Cardiac muscle cell (in vitro differentiated cells and primary cell): ENCODE measurements at regions not wholly inside any gene's neighbourhood (a gene's known extent, or its start where the extent isn't known, plus 50 kb on each side); places are given as distances from the start of the nearest gene placed in this dataset.

Experiments
- DNase-seq, 2 donors: peaks; one replicate each; pipeline versions ENCODE4 v3.0.0 to v3.0.0-alpha.2; 2010 to 2017; ENCODE audit warnings: low read depth in 1 of 2, low spot score in 1 of 2
- H3K27ac ChIP-seq: fragments of 200-600 bp; sonication (generic); 2 replicates; pipeline ENCODE4 v1.5.1; 2016
- H3K27me3 ChIP-seq: fragments of 200-600 bp; sonication (generic); 2 replicates; pipeline ENCODE4 v1.6.0; 2016; ENCODE audit warnings: control low read depth
- H3K36me3 ChIP-seq: fragments of 200-600 bp; sonication (generic); 2 replicates; pipeline ENCODE4 v1.5.1; 2016; ENCODE audit warnings: control low read depth
- H3K4me1 ChIP-seq: fragments of 200-600 bp; sonication (generic); 2 replicates; pipeline ENCODE4 v1.8.1; 2017; ENCODE audit warnings: low read depth, mild to moderate bottlenecking, mixed run types
- H3K4me3 ChIP-seq: fragments of 200-600 bp; sonication (generic); 2 replicates; pipeline ENCODE4 v1.5.1; 2016; ENCODE audit warnings: mild to moderate bottlenecking
- H3K9me3 ChIP-seq: fragments of 200-600 bp; sonication (generic); 2 replicates; pipeline ENCODE4 v1.5.1; 2017; ENCODE audit warnings: low read depth, mild to moderate bottlenecking, control low read depth
- TF ChIP-seq, protein P1 (sequence below): IDR thresholded peaks from 2 replicates; pipeline ENCODE4 v1.5.1; 2012; ENCODE audit warnings: low read depth, mild to moderate bottlenecking, low read length

DNA sequence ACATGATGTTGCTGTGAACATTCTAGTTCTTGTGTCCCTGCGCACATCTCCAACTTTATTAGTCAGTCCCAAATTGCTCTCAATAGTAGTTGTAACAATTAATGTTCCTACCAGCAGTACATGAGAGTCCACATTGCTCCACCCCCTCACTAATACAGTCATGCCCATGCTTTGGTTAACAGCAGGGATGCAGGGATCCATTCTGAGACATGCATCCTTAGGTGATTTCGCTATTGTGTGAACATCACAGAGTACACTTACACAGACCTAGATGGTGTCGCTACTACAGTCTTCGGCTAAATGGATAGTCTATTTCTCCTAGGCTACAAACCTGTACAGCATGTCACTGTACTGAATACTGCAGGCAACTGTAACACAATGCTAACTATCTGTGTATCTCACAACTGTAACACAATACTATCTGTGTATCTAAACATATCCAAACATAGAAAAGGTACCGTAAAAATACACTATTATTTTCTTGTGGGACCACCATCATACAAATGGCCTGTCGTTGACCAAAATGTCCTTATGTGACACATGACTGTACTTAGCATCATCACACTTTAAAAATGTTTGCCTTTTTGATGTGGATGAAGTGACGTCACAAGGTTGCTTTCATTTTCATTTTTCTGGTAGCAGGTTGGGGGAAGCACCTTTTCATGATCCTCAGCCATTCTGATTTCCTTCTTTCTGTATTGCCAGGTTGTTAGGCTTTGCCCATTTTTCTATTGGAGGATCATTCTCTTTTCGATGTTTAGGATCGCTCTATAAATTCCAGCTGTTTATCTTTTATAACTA lies 82.9 kb upstream of the RNF152 start:
- TF ChIP-seq, protein P1, sequence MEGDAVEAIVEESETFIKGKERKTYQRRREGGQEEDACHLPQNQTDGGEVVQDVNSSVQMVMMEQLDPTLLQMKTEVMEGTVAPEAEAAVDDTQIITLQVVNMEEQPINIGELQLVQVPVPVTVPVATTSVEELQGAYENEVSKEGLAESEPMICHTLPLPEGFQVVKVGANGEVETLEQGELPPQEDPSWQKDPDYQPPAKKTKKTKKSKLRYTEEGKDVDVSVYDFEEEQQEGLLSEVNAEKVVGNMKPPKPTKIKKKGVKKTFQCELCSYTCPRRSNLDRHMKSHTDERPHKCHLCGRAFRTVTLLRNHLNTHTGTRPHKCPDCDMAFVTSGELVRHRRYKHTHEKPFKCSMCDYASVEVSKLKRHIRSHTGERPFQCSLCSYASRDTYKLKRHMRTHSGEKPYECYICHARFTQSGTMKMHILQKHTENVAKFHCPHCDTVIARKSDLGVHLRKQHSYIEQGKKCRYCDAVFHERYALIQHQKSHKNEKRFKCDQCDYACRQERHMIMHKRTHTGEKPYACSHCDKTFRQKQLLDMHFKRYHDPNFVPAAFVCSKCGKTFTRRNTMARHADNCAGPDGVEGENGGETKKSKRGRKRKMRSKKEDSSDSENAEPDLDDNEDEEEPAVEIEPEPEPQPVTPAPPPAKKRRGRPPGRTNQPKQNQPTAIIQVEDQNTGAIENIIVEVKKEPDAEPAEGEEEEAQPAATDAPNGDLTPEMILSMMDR = no peak
- DNase-seq = no peak
- Histone ChIP-seq H3K4me3 (no peak overlapping the region), H3K36me3 (no peaks in the 10 kb centered on the region), H3K4me1 (no peaks in the 10 kb centered on the region), H3K9me3 (no peaks in the 10 kb centered on the region), H3K27me3 (no peaks in the 10 kb centered on the region), H3K27ac (no peak overlapping the region)

DNA sequence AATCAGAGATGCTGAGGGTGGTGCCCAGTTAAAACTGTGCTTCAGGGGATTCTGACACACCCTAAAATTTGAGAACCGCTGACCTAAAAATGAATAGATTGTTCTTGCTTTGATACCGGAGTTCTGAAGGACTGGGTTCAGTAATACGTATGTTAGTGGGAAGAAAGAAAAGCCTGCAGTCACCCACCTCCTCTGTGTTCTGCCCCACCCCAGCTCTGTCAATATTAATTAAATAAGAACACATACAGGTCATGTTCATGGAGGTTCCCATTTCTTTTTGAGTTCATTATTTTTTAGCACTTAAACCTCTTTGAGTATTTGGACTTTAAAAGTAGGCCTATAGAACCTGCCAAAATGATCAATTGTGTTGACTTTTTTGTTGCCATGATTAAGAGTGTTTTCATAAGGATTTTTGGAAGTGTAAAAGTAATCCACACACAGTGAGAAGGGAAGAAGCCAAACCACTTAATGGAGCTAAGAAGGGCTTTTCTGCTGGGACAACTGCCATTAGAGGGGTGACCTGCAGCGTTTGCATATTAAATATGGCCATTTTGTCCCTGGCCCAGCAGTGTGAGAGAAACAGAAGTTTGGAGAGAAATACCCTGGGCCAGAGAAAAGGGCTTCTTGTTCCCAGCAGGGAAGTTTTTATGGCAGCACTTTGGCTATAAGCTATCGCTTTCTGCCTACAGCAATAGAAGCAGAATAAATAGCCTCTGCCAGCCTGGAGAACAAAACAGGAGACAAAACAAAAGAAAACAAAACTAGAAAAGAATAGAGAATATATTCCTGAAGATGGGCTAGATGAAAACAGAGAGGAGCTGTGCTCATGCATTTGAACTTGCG lies 80.7 kb upstream of the RNF152 start:
- H3K36me3 ChIP-seq = no peaks in the 10 kb centered on the region
- no peak overlapping the region for H3K27ac ChIP-seq
- H3K4me1 ChIP-seq = no peaks in the 10 kb centered on the region
- no peaks in the 10 kb centered on the region for H3K27me3 ChIP-seq
- DNase-seq = no peak
- TF ChIP-seq, protein P1 = no peak
- no peak overlapping the region for H3K4me3 ChIP-seq
- no peaks in the 10 kb centered on the region for H3K9me3 ChIP-seq

DNA sequence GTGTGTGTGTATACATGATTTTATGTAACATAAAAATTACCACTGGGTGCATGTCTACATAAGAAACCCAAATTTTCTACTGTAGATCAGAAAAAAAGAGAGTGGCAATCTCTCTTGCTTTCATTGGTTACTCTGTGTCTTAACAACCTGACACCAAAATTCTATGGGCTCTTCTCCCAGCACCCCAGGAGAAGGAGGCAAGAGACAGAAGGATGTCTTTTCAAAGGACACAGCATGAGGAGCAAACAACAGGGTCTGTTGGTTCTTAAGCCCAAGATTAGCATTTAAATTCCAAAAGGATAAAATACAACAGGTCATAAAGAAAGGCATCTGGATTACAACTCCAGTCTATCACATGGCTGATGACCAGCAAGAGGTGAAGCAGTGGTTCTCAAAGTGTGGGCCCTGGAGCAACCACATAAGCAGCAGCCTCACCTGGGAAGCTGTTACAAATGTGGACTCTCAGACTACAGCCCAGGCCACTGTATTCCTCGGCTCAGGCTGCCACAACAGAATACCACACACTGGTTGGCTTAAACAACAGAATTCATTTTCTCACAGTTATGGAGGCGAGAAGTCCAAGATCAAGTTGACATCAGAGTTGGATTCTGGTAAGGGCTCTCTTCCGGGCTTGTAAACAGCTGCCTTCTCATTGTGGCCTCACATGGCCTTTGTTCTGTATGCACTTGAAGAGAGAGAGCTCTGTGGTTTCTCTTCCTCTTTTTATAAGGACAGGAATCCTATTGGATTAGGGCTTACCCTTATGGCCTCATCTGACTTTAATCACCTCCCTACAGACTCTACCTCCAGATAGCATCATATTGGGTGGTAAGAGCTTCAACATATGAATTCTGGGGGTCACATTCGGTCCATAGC lies 79.8 kb upstream of the RNF152 start:
- Histone ChIP-seq H3K9me3 (no peaks in the 10 kb centered on the region), H3K27ac (no peak overlapping the region), H3K4me1 (no peaks in the 10 kb centered on the region), H3K27me3 (no peaks in the 10 kb centered on the region), H3K36me3 (no peaks in the 10 kb centered on the region), H3K4me3 (no peak overlapping the region)
- TF ChIP-seq, protein P1 = no peak
- no peak for DNase-seq

DNA sequence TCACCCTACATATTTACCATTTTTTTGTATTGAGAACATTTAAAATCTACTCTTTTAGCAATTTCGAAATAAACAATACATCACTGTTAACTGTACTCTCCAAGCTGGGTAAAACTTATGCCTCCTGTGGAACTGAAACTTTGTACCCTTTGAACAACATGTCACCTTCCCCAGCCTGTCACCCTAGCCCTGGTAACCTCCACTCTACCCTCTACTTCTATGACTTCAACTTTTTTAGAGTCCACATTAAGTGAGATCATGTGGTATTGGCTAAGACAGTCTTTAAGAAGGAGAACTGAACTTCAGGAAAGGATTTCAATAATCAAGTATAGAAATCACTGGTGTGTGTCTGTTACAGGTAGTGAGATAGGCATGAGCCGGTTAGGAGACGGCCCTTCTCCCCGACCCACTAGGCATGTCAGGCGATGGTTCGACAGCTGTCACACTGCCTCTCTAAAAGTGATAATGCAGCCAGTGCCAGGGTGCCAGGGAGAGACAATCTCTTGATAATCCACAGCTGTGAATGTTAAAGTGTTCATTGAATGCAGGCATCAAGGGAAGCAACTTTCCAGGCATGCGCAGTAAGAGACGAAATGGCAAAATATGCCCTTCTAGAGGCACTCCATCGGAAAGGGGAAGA lies 74.6 kb upstream of the RNF152 start:
- no peak overlapping the region for H3K4me3 ChIP-seq
- TF ChIP-seq, protein P1 = no peak
- H3K36me3 ChIP-seq = no peaks in the 10 kb centered on the region
- H3K4me1 ChIP-seq = no peaks in the 10 kb centered on the region
- no peaks in the 10 kb centered on the region for H3K27me3 ChIP-seq
- no peak for DNase-seq
- H3K27ac ChIP-seq = no peak overlapping the region
- no peaks in the 10 kb centered on the region for H3K9me3 ChIP-seq

DNA sequence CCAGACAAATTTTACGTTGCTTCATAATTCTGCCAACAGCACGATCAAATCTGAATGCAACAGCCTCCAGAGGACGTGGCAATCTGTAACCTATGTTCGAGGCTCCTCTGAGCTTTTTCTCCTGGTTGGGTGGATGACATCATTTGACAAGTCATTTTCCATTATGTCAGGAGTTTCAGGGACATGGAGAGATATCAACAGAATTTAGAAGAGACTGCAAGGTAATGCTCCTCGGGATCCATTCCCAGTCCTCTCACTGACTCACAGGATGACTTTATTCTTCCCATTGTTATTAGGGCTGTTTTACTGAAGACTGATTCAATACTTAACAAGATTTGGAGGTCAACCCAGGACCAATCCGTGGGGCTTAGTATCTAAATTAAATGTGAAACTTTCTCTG lies 72.5 kb upstream of the RNF152 start:
- H3K27me3 ChIP-seq = no peaks in the 10 kb centered on the region
- H3K4me1 ChIP-seq = no peaks in the 10 kb centered on the region
- H3K9me3 ChIP-seq = no peaks in the 10 kb centered on the region
- no peak overlapping the region for H3K27ac ChIP-seq
- peak in 1 of 2 donors; percentile 13 for DNase-seq
- TF ChIP-seq, protein P1 = no peak
- no peak overlapping the region for H3K4me3 ChIP-seq
- no peaks in the 10 kb centered on the region for H3K36me3 ChIP-seq
